NCI-H2029 (cell line): ENCODE measurements at regions not wholly inside any gene's neighbourhood (a gene's known extent, or its start where the extent isn't known, plus 50 kb on each side); places are given as distances from the start of the nearest gene placed in this dataset.

ENCODE experiments used
- DNase-seq: peaks from one replicate; lab custom pipeline; 2025; lab: John Stamatoyannopoulos, UW

GRCh38 chr9:129506041-129506440 lies 114.9 kb downstream of the C9orf50 start:
- DNase-seq: no peak

GRCh38 chr9:129505270-129505902 lies 115.5 kb downstream of the C9orf50 start:
- DNase-seq: no peak

GRCh38 chr9:129504404-129504803 lies 116.5 kb downstream of the C9orf50 start:
- no peak for DNase-seq

GRCh38 chr9:129501771-129502319 lies 119.1 kb downstream of the C9orf50 start:
- no peak for DNase-seq

GRCh38 chr9:129500863-129501770 lies 119.8 kb downstream of the C9orf50 start:
- DNase-seq: no peak

- no peak for DNase-seq
These were observed 120.6 kb downstream of the C9orf50 start for GRCh38 chr9:129500161-129500862.

- no peak for DNase-seq
These were observed 122.2 kb downstream of the C9orf50 start for GRCh38 chr9:129498451-129499384.

- DNase-seq: no peak
These were observed 123.0 kb downstream of the C9orf50 start for GRCh38 chr9:129497813-129498450.

GRCh38 chr9:129497005-129497812 lies 123.7 kb downstream of the C9orf50 start:
- peak; percentile 58 for DNase-seq

- DNase-seq: peak; percentile 88
These were observed 124.4 kb downstream of the C9orf50 start for GRCh38 chr9:129496473-129497004.

GRCh38 chr9:129495620-129496472 lies 125.1 kb downstream of the C9orf50 start:
- DNase-seq: peak; percentile 95

GRCh38 chr9:129494113-129494789 lies 126.7 kb downstream of the C9orf50 start:
- peak; percentile 54 for DNase-seq

GRCh38 chr9:129493706-129494047 lies 127.2 kb downstream of the C9orf50 start:
- DNase-seq: no peak

- no peak for DNase-seq
These were observed 127.7 kb downstream of the C9orf50 start for GRCh38 chr9:129493002-129493705.

- no peak for DNase-seq
These were observed 129.4 kb downstream of the C9orf50 start for GRCh38 chr9:129491487-129491855.

GRCh38 chr9:129490583-129491486 lies 130.1 kb downstream of the C9orf50 start:
- DNase-seq: no peak
